ENCODE measurements at regions not wholly inside any gene's neighbourhood (a gene's known extent, or its start where the extent isn't known, plus 50 kb on each side); places are given as distances from the start of the nearest gene placed in this dataset.
"Not testable (repeated sequence)": the region's sequence is repeated elsewhere in the genome, so short reads cannot be mapped to it uniquely, and the experiment has no call there.

- no peak overlapping the region for H3K27ac ChIP-seq (ENCODE audit: low read depth, low read length)
- H3K9me3 Mint-ChIP-seq: no peaks in the 10 kb centered on the region
- 81 to 86% methylated on average over 10 of the region's 10 CpGs for WGBS, 2 experiments (ENCODE audit: insufficient coverage in 1 of 2, insufficient read length in 1 of 2)
- no peak for TF ChIP-seq CTCF (conservative IDR thresholded peaks at IDR 0.05)
- no peak overlapping the region for H3K9ac ChIP-seq (ENCODE audit: extremely low read depth, low read length, poor library complexity, severe bottlenecking)
- no peaks in the 10 kb centered on the region for H3K27me3 ChIP-seq (ENCODE audit: control insufficient read depth, insufficient read depth, low read length, poor library complexity, severe bottlenecking)
- no peaks in the 10 kb centered on the region for H3K36me3 Mint-ChIP-seq (ENCODE audit: low read depth)
- H3K9me3 ChIP-seq (ENCODE audit: control insufficient read depth, low read length): no peaks in the 10 kb centered on the region
- no peaks in the 10 kb centered on the region for H3K36me3 ChIP-seq (ENCODE audit: control insufficient read depth, insufficient read depth, low read length)
- no peak overlapping the region for H3K4me3 Mint-ChIP-seq
- H3K4me3 ChIP-seq (ENCODE audit: low read length): no peak overlapping the region
- H3K4me1 Mint-ChIP-seq: no peaks in the 10 kb centered on the region
- no peaks in the 10 kb centered on the region for H3K4me1 ChIP-seq (ENCODE audit: control insufficient read depth, insufficient read depth, low read length)
- no peak for DNase-seq
- H3K27me3 Mint-ChIP-seq (ENCODE audit: insufficient read depth): no peaks in the 10 kb centered on the region
- no peak overlapping the region for H3K27ac Mint-ChIP-seq
Measured at GRCh38 chr7:101753316-101753715, 64.1 kb upstream of the CUX1 start.

- Histone ChIP-seq H3K27me3 (ENCODE audit: control insufficient read depth, insufficient read depth, low read length, poor library complexity, severe bottlenecking) (no peaks in the 10 kb centered on the region), H3K4me1 (ENCODE audit: control insufficient read depth, insufficient read depth, low read length) (no peaks in the 10 kb centered on the region), H3K27ac (ENCODE audit: low read depth, low read length) (no peak overlapping the region), H3K9me3 (ENCODE audit: control insufficient read depth, low read length) (no peaks in the 10 kb centered on the region), H3K9ac (ENCODE audit: extremely low read depth, low read length, poor library complexity, severe bottlenecking) (no peak overlapping the region), H3K36me3 (ENCODE audit: control insufficient read depth, insufficient read depth, low read length) (no peaks in the 10 kb centered on the region), H3K4me3 (ENCODE audit: low read length) (no peak overlapping the region)
- H3K4me1 Mint-ChIP-seq: no peaks in the 10 kb centered on the region
- H3K27me3 Mint-ChIP-seq (ENCODE audit: insufficient read depth): no peaks in the 10 kb centered on the region
- no peak for DNase-seq
- H3K4me3 Mint-ChIP-seq: no peak overlapping the region
- no peak overlapping the region for H3K27ac Mint-ChIP-seq
- H3K36me3 Mint-ChIP-seq (ENCODE audit: low read depth): no peaks in the 10 kb centered on the region
- no peak for TF ChIP-seq CTCF (conservative IDR thresholded peaks at IDR 0.05)
- 88 to 91% methylated on average over 21 to 22 of the region's 22 CpGs for WGBS, 2 experiments (ENCODE audit: insufficient coverage in 1 of 2, insufficient read length in 1 of 2)
- H3K9me3 Mint-ChIP-seq: no peaks in the 10 kb centered on the region
Measured at GRCh38 chr7:101754424-101755159, 62.8 kb upstream of the CUX1 start.

GRCh38 chr7:101757879-101758278, 59.5 kb upstream of the CUX1 start:
- no peaks in the 10 kb centered on the region for H3K9me3 ChIP-seq (ENCODE audit: control insufficient read depth, low read length)
- H3K27me3 ChIP-seq (ENCODE audit: control insufficient read depth, insufficient read depth, low read length, poor library complexity, severe bottlenecking): no peaks in the 10 kb centered on the region
- WGBS, 2 experiments (ENCODE audit: insufficient coverage in 1 of 2, insufficient read length in 1 of 2): 95 to 98% methylated on average over 7 of the region's 7 CpGs
- Mint-ChIP-seq H3K9me3 (no peaks in the 10 kb centered on the region), H3K27ac (no peak overlapping the region), H3K4me3 (no peak overlapping the region), H3K4me1 (no peaks in the 10 kb centered on the region), H3K36me3 (ENCODE audit: low read depth) (no peaks in the 10 kb centered on the region), H3K27me3 (ENCODE audit: insufficient read depth) (no peaks in the 10 kb centered on the region)
- no peak overlapping the region for H3K27ac ChIP-seq (ENCODE audit: low read depth, low read length)
- no peak for DNase-seq
- no peaks in the 10 kb centered on the region for H3K36me3 ChIP-seq (ENCODE audit: control insufficient read depth, insufficient read depth, low read length)
- no peaks in the 10 kb centered on the region for H3K4me1 ChIP-seq (ENCODE audit: control insufficient read depth, insufficient read depth, low read length)
- H3K4me3 ChIP-seq (ENCODE audit: low read length): no peak overlapping the region
- TF ChIP-seq CTCF (conservative IDR thresholded peaks at IDR 0.05): no peak
- H3K9ac ChIP-seq (ENCODE audit: extremely low read depth, low read length, poor library complexity, severe bottlenecking): no peak overlapping the region

- H3K4me1 ChIP-seq (ENCODE audit: control insufficient read depth, insufficient read depth, low read length); H3K27me3 ChIP-seq (ENCODE audit: control insufficient read depth, insufficient read depth, low read length, poor library complexity, severe bottlenecking); H3K27ac ChIP-seq (ENCODE audit: low read depth, low read length); H3K4me3 Mint-ChIP-seq; H3K36me3 ChIP-seq (ENCODE audit: control insufficient read depth, insufficient read depth, low read length); H3K4me3 ChIP-seq (ENCODE audit: low read length); H3K9ac ChIP-seq (ENCODE audit: extremely low read depth, low read length, poor library complexity, severe bottlenecking); H3K36me3 Mint-ChIP-seq (ENCODE audit: low read depth); H3K4me1 Mint-ChIP-seq; H3K27ac Mint-ChIP-seq; H3K9me3 Mint-ChIP-seq; DNase-seq; H3K9me3 ChIP-seq (ENCODE audit: control insufficient read depth, low read length); H3K27me3 Mint-ChIP-seq (ENCODE audit: insufficient read depth): not testable (repeated sequence)
- WGBS, 2 experiments (ENCODE audit: insufficient coverage in 1 of 2, insufficient read length in 1 of 2): 87% methylated on average over 2 of the region's 2 CpGs; no CpG with 5 or more reads in 1 of the 2 experiments
Measured at GRCh38 chr7:101758519-101758918, 58.9 kb upstream of the CUX1 start.

Measured in endodermal cell (in vitro differentiated cells).